HG03175 (cell line): ENCODE measurements at regions not wholly inside any gene's neighbourhood (a gene's known extent, or its start where the extent isn't known, plus 50 kb on each side); places are given as distances from the start of the nearest gene placed in this dataset.
"Not testable (repeated sequence)": the region's sequence is repeated elsewhere in the genome, so short reads cannot be mapped to it uniquely, and the experiment has no call there.

ENCODE experiments used
- ATAC-seq: cut with Tn5 transposase; IDR thresholded peaks from one replicate; pipeline ENCODE4 v1.9.1; 2021; ENCODE audit warnings: mild to moderate bottlenecking, moderate library complexity; ENCODE audit not compliant: unreplicated experiment

GRCh38 chr10:27349987-27350386 is 109.4 kb upstream of the ACBD5 start:
- no peak for ATAC-seq

DNA sequence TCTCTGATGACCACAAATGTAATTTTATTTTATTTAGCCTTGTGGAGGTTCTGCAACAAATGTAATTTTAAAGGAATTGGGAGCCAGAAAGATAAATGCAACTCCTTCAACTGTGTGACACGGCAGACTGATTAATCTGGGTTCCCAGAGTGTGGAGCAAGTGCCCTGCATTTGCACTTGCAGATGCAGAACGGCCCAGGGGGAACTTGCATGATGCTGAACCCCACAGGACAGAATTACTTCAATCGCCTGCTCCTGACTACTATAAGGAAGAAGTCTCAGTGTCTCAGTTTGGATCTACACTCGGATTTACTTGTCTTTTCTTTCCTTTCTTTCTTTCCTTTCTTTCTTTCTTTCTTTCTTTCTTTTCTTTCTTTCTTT is 107.2 kb upstream of the ACBD5 start:
- not testable (repeated sequence) for ATAC-seq

DNA sequence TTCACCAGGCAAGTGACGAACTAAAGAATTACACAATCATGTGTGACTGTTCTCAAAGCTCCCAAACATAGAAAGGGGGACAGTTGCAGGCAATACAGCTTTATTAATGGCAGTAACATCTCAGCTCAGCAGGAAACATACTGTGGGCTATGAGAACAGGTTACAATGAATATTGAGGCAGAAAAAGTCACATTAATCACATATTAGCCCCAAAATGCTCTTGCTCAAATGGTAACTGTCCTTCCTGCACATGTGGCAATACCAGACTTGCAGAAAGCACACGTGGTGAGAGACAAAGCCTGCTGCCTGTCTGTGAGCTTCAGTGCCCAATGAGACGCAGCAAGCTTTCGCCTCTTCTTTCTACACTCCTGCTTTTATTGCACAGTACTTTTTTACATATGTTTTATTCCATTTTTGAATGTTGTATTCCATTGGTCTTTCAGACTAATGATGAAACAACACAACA is 104.9 kb upstream of the ACBD5 start:
- no peak for ATAC-seq

DNA sequence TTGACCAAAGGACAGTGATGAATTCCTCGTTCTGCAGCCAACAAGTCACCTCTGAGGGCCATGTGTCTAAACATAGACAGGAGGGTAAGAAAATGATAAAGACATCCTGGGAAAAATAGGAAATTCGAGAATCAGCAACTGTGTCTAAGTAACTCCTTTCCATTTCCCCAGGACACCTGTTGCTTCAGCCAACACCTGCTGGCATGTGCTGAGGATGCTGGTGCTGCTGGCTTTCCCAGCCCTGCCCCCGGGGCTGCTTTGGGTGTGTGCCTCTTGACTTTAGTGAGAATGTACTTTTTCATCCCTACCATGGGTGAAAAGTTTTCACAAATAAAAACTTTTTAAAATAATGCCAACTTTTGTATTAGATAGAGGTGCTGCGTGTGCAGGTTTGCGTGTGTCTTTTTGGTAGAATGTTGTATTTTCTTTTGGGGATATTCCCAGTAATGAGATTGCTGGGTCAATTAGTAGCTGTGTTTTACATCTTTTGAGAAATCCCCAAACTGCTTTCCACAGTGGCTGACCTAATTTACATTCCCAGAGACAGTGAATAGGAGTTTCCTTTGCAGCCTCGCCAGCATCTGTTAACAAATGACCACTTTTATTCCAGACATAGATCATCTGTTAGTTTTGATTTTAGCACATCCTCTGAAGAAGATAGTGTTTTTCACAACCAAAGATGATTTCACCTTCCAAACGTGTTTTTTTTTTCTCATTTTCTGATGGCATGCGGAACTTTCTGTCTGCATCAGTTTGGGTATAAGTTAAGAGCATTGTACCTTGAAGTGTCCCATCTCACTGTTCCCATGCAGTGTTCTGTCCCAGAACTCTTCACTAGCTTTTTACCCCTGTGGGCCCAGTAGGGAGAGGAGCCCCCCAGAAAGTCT is 104.2 kb upstream of the ACBD5 start:
- no peak for ATAC-seq

DNA sequence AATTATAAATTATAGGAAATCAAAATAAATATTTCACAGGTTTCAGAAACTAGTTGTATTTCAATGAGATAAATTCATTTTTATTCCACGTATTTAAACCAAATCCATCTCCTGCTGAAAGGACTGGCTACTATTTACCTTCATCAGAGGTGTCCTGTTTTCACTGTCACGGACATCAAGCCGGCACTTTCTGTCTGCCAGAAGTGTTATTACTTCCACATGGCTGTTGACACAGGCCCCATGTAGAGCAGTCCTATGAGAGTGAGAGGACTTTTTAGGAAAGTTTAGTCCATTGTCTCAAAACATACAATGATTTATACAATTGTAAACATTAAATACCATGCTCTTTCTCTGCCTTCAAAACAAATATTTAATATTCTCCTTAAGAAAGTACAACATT is 100.4 kb upstream of the ACBD5 start:
- no peak for ATAC-seq

- ATAC-seq: not testable (repeated sequence)
These were observed 94.6 kb upstream of the ACBD5 start for GRCh38 chr10:27335246-27335645.

DNA sequence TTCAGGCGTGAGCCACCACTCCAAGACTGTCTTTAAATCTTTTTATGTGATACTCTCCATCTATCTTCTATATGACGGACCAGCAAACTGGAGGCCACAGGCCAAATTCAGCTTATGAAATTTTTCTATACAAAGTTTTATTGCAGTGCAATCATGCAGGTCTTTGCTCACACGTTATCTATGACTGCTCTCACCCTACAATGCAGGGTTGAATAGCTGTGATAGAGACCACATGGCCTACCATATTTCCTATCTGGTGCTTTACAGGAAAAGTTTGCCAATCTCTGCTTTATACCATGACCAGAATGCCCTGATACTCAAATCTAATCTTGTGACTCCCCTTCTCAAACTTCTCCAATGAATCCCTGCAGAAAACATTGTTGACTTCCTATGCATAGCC is 89.5 kb upstream of the ACBD5 start:
- ATAC-seq: no peak

GRCh38 chr10:27328946-27329345 is 88.3 kb upstream of the ACBD5 start:
- no peak for ATAC-seq

DNA sequence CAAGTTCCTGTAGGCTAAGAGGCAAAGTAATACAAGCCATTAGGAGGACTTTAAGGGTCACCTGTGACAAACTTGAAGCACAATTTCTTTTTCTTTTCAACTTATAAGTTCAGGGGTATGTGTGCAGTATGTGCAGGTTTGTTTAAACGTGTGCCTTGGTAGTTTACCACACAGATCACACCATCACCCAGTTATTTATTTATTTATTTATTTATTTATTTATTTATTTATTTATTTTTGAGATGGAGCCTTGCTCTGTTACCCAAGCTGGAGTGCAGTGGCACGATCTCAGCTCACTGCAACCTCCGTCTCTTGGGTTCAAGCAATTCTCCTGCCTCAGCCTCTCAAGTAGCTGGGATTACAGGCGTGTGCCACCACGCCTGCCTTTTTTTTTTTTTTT is 86.2 kb upstream of the ACBD5 start:
- not testable (repeated sequence) for ATAC-seq

GRCh38 chr10:27319752-27320431 is 79.3 kb upstream of the ACBD5 start:
- ATAC-seq: no peak

DNA sequence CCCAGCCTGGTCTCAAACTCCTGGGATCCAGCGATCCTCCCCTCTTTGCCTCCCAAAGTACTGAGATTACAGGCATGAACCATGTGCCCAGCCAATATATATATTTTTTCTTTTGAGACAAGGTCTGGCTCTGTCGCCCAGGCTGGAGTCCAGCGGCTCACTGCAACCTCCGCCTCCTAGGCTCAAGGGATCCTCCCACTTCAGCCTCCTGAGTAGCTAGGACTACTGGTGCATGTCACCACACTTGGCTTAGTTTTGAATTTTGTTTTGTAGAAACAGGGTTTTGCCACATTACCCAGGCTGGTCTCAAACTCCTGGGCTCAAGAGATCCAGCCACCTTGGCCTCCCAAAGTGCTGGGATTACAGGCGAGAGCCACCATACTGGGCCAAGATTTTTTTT is 78.5 kb upstream of the ACBD5 start:
- ATAC-seq: not testable (repeated sequence)

GRCh38 chr10:27315082-27315481 is 74.5 kb upstream of the ACBD5 start:
- ATAC-seq: not testable (repeated sequence)

GRCh38 chr10:27313586-27313985 is 73.0 kb upstream of the ACBD5 start:
- not testable (repeated sequence) for ATAC-seq

GRCh38 chr10:27312854-27313253 is 72.3 kb upstream of the ACBD5 start:
- no peak for ATAC-seq

GRCh38 chr10:27311809-27312208 is 71.2 kb upstream of the ACBD5 start:
- not testable (repeated sequence) for ATAC-seq

GRCh38 chr10:27298522-27298850 is 57.9 kb upstream of the ACBD5 start:
- not testable (repeated sequence) for ATAC-seq

GRCh38 chr10:27297844-27298521 is 57.4 kb upstream of the ACBD5 start:
- ATAC-seq: no peak

GRCh38 chr10:27296285-27296684 is 55.7 kb upstream of the ACBD5 start:
- not testable (repeated sequence) for ATAC-seq

GRCh38 chr10:27291253-27291895 is 50.8 kb upstream of the ACBD5 start:
- peak; percentile 74 for ATAC-seq
